IPS-18c (cell line): ENCODE measurements at regions not wholly inside any gene's neighbourhood (a gene's known extent, or its start where the extent isn't known, plus 50 kb on each side); places are given as distances from the start of the nearest gene placed in this dataset.

Source experiments
- H3K4me3 ChIP-seq: 2 replicates; pipeline ENCODE4 v1.7.0; 2013; ENCODE audit warnings: low read depth, mild to moderate bottlenecking, low read length, moderate library complexity; ENCODE audit not compliant: insufficient read depth
- H3K9me3 ChIP-seq: one replicate; pipeline ENCODE4 v1.6.1; 2013; ENCODE audit warnings: mild to moderate bottlenecking, low read length, moderate library complexity; ENCODE audit not compliant: control insufficient read depth, insufficient read depth

GRCh38 chr14:54208751-54209150 lies 188.1 kb upstream of the CDKN3 start:
- Histone ChIP-seq H3K9me3 (peaks cover 5% of the 10 kb centered on the region), H3K4me3 (no peak overlapping the region)

GRCh38 chr14:54209511-54210250 lies 187.1 kb upstream of the CDKN3 start:
- Histone ChIP-seq H3K9me3 (peaks cover 5% of the 10 kb centered on the region), H3K4me3 (no peak overlapping the region)

GRCh38 chr14:54211551-54212308 lies 185.1 kb upstream of the CDKN3 start:
- H3K9me3 ChIP-seq, result peaks cover 5% of the 10 kb centered on the region
- no peak overlapping the region for H3K4me3 ChIP-seq

- Histone ChIP-seq H3K4me3 (no peak overlapping the region), H3K9me3 (peaks cover 5% of the 10 kb centered on the region)
Observed at GRCh38 chr14:54213536-54213935, 183.3 kb upstream of the CDKN3 start.

- Histone ChIP-seq H3K4me3 (no peak overlapping the region), H3K9me3 (peaks cover 2% of the 10 kb centered on the region)
Observed at GRCh38 chr14:54216827-54217226, 180.0 kb upstream of the CDKN3 start.

GRCh38 chr14:54219261-54220070 lies 177.3 kb upstream of the CDKN3 start:
- H3K9me3 ChIP-seq, result no peaks in the 10 kb centered on the region
- H3K4me3 ChIP-seq, result peak overlapping the region; percentile 40

- H3K9me3 ChIP-seq, result no peaks in the 10 kb centered on the region
- peak overlapping the region; percentile 40; the same call in 1 of the 2 replicates for H3K4me3 ChIP-seq
Observed at GRCh38 chr14:54220071-54220703, 176.6 kb upstream of the CDKN3 start.

- Histone ChIP-seq H3K9me3 (no peaks in the 10 kb centered on the region), H3K4me3 (peak overlapping the region; percentile 40; the same call in 1 of the 2 replicates)
Observed at GRCh38 chr14:54220704-54221431, 175.9 kb upstream of the CDKN3 start.

GRCh38 chr14:54221432-54221803 lies 175.4 kb upstream of the CDKN3 start:
- Histone ChIP-seq H3K9me3 (no peaks in the 10 kb centered on the region), H3K4me3 (no peak overlapping the region)

- H3K9me3 ChIP-seq, result no peaks in the 10 kb centered on the region
Observed at GRCh38 chr14:54221971-54222370, 174.8 kb upstream of the CDKN3 start.

GRCh38 chr14:54223831-54224402 lies 172.9 kb upstream of the CDKN3 start:
- H3K4me3 ChIP-seq, result no peak overlapping the region
- no peaks in the 10 kb centered on the region for H3K9me3 ChIP-seq

More at GRCh38 chr14:54221971-54222370, 174.8 kb upstream of the CDKN3 start:
- no peak overlapping the region for H3K4me3 ChIP-seq

- Histone ChIP-seq H3K9me3 (no peaks in the 10 kb centered on the region), H3K4me3 (no peak overlapping the region)
Observed at GRCh38 chr14:54225457-54226060, 171.2 kb upstream of the CDKN3 start.

- Histone ChIP-seq H3K4me3 (no peak overlapping the region), H3K9me3 (no peaks in the 10 kb centered on the region)
Observed at GRCh38 chr14:54226103-54226502, 170.7 kb upstream of the CDKN3 start.

- no peak overlapping the region for H3K4me3 ChIP-seq
Observed at GRCh38 chr14:54226558-54226957, 170.2 kb upstream of the CDKN3 start.

GRCh38 chr14:54229136-54229535 lies 167.7 kb upstream of the CDKN3 start:
- no peak overlapping the region for H3K4me3 ChIP-seq
- H3K9me3 ChIP-seq, result peaks cover 2% of the 10 kb centered on the region

More at GRCh38 chr14:54226558-54226957, 170.2 kb upstream of the CDKN3 start:
- H3K9me3 ChIP-seq, result no peaks in the 10 kb centered on the region

- H3K9me3 ChIP-seq, result peaks cover 2% of the 10 kb centered on the region
- H3K4me3 ChIP-seq, result no peak overlapping the region
Observed at GRCh38 chr14:54230645-54231044, 166.2 kb upstream of the CDKN3 start.
